Vagina (tissue), 2 donors: ENCODE measurements at regions not wholly inside any gene's neighbourhood (a gene's known extent, or its start where the extent isn't known, plus 50 kb on each side); places are given as distances from the start of the nearest gene placed in this dataset.

ENCODE experiments used
- DNase-seq, 2 donors: peaks; one replicate each; pipeline ENCODE4 v3.0.0-alpha.2; 2017; ENCODE audit errors: extremely low spot score in 2 of 2
- H3K27ac ChIP-seq: fragments of 200-600 bp; sonication (generic); one replicate; pipeline ENCODE4 v1.5.1; 2019
- H3K27me3 ChIP-seq: fragments of 200-600 bp; sonication (generic); one replicate; pipeline ENCODE4 v1.5.1; 2019
- H3K36me3 ChIP-seq, 2 donors: fragments of 200-600 bp; sonication (generic); one replicate each; pipeline ENCODE4 v1.5.1; 2017 to 2019
- H3K4me1 ChIP-seq: fragments of 200-600 bp; sonication (generic); one replicate; pipeline ENCODE4 v1.5.1; 2019
- H3K4me3 ChIP-seq, 2 donors: fragments of 200-600 bp; sonication (generic); 1 replicate in 1 of 2; 2 replicates in 1 of 2; pipeline ENCODE4 v1.5.1; 2016 to 2019
- H3K9me3 ChIP-seq: fragments of 200-600 bp; sonication (generic); one replicate; pipeline ENCODE4 v1.5.1; 2019
- CTCF ChIP-seq, 3 experiments: fragments of 450-650 bp in 2 of 3; fragments of 200-600 bp in 1 of 3; sonication (generic) in 1 of 3; IDR thresholded peaks; one replicate each; pipeline ENCODE4 v1.5.1; 2017 to 2019; ENCODE audit warnings: antibody characterized with exemption in 3 of 3, mild to moderate bottlenecking in 2 of 3, moderate library complexity in 2 of 3
- POLR2A ChIP-seq, 2 donors: fragments of 450-650 bp; IDR thresholded peaks; one replicate each; pipeline ENCODE4 v1.6.1; 2017; ENCODE audit warnings: antibody characterized with exemption in 2 of 2, mild to moderate bottlenecking in 2 of 2, moderate library complexity in 2 of 2
- POLR2AphosphoS5 ChIP-seq, 2 donors: sonication (generic); formaldehyde crosslinking; IDR thresholded peaks; one replicate each; pipeline ENCODE4 v1.9.0; 2017; ENCODE audit warnings: antibody characterized with exemption in 2 of 2, mild to moderate bottlenecking in 2 of 2, low read depth in 1 of 2; ENCODE audit not compliant: insufficient read depth in 1 of 2
- intact Hi-C: fragments of 100-400 bp; cut with DNase I; formaldehyde crosslinking; loops from one replicate; pipeline ENCODE4 v1.15.1; 2023

GRCh38 chr12:84723988-84724387 lies 188.6 kb downstream of the SLC6A15 start:
- DNase-seq: no peak
- Histone ChIP-seq H3K4me1 (no peaks in the 10 kb centered on the region), H3K27ac (no peak overlapping the region), H3K4me3 (no peak overlapping the region), H3K36me3 (no peaks in the 10 kb centered on the region), H3K27me3 (no peaks in the 10 kb centered on the region), H3K9me3 (no peaks in the 10 kb centered on the region)
- intact Hi-C loops: no loop called here
- TF ChIP-seq POLR2AphosphoS5 (IDR thresholded peaks at IDR 0.05; ENCODE audit: insufficient read depth in 1 of 2, low read depth in 1 of 2) (no peak), POLR2A (IDR thresholded peaks at IDR 0.05) (no peak), CTCF (IDR thresholded peaks at IDR 0.05) (no peak)

GRCh38 chr12:84719997-84720396 lies 192.6 kb downstream of the SLC6A15 start:
- intact Hi-C loops: no loop called here
- TF ChIP-seq POLR2A (IDR thresholded peaks at IDR 0.05) (no peak), POLR2AphosphoS5 (IDR thresholded peaks at IDR 0.05; ENCODE audit: insufficient read depth in 1 of 2, low read depth in 1 of 2) (no peak), CTCF (IDR thresholded peaks at IDR 0.05) (no peak)
- no peak for DNase-seq

GRCh38 chr12:84718906-84719305 lies 193.7 kb downstream of the SLC6A15 start:
- no peak overlapping the region for H3K4me3 ChIP-seq
- no peaks in the 10 kb centered on the region for H3K9me3 ChIP-seq
- no peak for TF ChIP-seq POLR2AphosphoS5 (IDR thresholded peaks at IDR 0.05; ENCODE audit: insufficient read depth in 1 of 2, low read depth in 1 of 2)
- no peak for TF ChIP-seq CTCF (IDR thresholded peaks at IDR 0.05)
- TF ChIP-seq POLR2A (IDR thresholded peaks at IDR 0.05): no peak
- DNase-seq: no peak
- no peaks in the 10 kb centered on the region for H3K36me3 ChIP-seq
- H3K27me3 ChIP-seq: no peaks in the 10 kb centered on the region
- intact Hi-C loops: no loop called here
- H3K4me1 ChIP-seq: no peaks in the 10 kb centered on the region
- H3K27ac ChIP-seq: no peak overlapping the region

More at GRCh38 chr12:84719997-84720396, 192.6 kb downstream of the SLC6A15 start:
- Histone ChIP-seq H3K36me3 (no peaks in the 10 kb centered on the region), H3K27me3 (no peaks in the 10 kb centered on the region), H3K27ac (no peak overlapping the region), H3K4me1 (no peaks in the 10 kb centered on the region), H3K9me3 (no peaks in the 10 kb centered on the region), H3K4me3 (no peak overlapping the region)

GRCh38 chr12:84712747-84713146 lies 199.9 kb downstream of the SLC6A15 start:
- Histone ChIP-seq H3K27ac (no peak overlapping the region), H3K9me3 (no peaks in the 10 kb centered on the region), H3K4me1 (no peaks in the 10 kb centered on the region), H3K4me3 (no peak overlapping the region), H3K27me3 (no peaks in the 10 kb centered on the region), H3K36me3 (no peaks in the 10 kb centered on the region)
- TF ChIP-seq POLR2AphosphoS5 (IDR thresholded peaks at IDR 0.05; ENCODE audit: insufficient read depth in 1 of 2, low read depth in 1 of 2) (no peak), POLR2A (IDR thresholded peaks at IDR 0.05) (no peak)
- no peak for DNase-seq
- intact Hi-C loops: no loop called here

- Histone ChIP-seq H3K36me3 (no peaks in the 10 kb centered on the region), H3K27ac (no peak overlapping the region), H3K27me3 (no peaks in the 10 kb centered on the region), H3K4me3 (no peak overlapping the region), H3K4me1 (no peaks in the 10 kb centered on the region), H3K9me3 (no peaks in the 10 kb centered on the region)
- TF ChIP-seq CTCF (IDR thresholded peaks at IDR 0.05) (no peak), POLR2AphosphoS5 (IDR thresholded peaks at IDR 0.05; ENCODE audit: insufficient read depth in 1 of 2, low read depth in 1 of 2) (no peak), POLR2A (IDR thresholded peaks at IDR 0.05) (no peak)
- intact Hi-C loops: no loop called here
- DNase-seq: no peak
These were observed 206.2 kb downstream of the SLC6A15 start for GRCh38 chr12:84706374-84706773.
